GM10266 (cell line): ENCODE measurements at regions not wholly inside any gene's neighbourhood (a gene's known extent, or its start where the extent isn't known, plus 50 kb on each side); places are given as distances from the start of the nearest gene placed in this dataset.

ENCODE experiments used
- DNase-seq: peaks from one replicate; pipeline ENCODE4 v3.0.0; 2012; ENCODE audit errors: extremely low spot score
- CTCF ChIP-seq: IDR thresholded peaks from 2 replicates; pipeline ENCODE4 v1.5.1; 2012; ENCODE audit warnings: mild to moderate bottlenecking, low read depth; ENCODE audit not compliant: control insufficient read depth, insufficient read depth; ENCODE audit errors: missing control alignments

GRCh38 chr2:47301277-47301618 is 67.9 kb upstream of the EPCAM start:
- DNase-seq: no peak
- TF ChIP-seq CTCF: no peak

- no peak for TF ChIP-seq CTCF
- no peak for DNase-seq
Measured at GRCh38 chr2:47300609-47301276, 68.4 kb upstream of the EPCAM start.

GRCh38 chr2:47300081-47300480 is 69.0 kb upstream of the EPCAM start:
- no peak for DNase-seq
- TF ChIP-seq CTCF: no peak

GRCh38 chr2:47299555-47299954 is 69.6 kb upstream of the EPCAM start:
- TF ChIP-seq CTCF: no peak
- DNase-seq: no peak

- no peak for TF ChIP-seq CTCF
- no peak for DNase-seq
Measured at GRCh38 chr2:47298771-47299170, 70.3 kb upstream of the EPCAM start.

GRCh38 chr2:47297767-47298425 is 71.2 kb upstream of the EPCAM start:
- TF ChIP-seq CTCF: no peak
- DNase-seq: no peak

GRCh38 chr2:47295981-47296635 is 73.0 kb upstream of the EPCAM start:
- no peak for DNase-seq
- no peak for TF ChIP-seq CTCF
